NT2/D1 (cell line): ENCODE measurements at regions not wholly inside any gene's neighbourhood (a gene's known extent, or its start where the extent isn't known, plus 50 kb on each side); places are given as distances from the start of the nearest gene placed in this dataset.

Experiments
- SUZ12 ChIP-seq: IDR thresholded peaks from 2 replicates; pipeline ENCODE4 v1.6.1; 2011; ENCODE audit not compliant: insufficient read length, insufficient read depth; ENCODE audit errors: extremely low read depth
- YY1 ChIP-seq: IDR thresholded peaks from 2 replicates; pipeline ENCODE4 v1.6.1; 2011; ENCODE audit not compliant: insufficient read length, insufficient read depth

- TF ChIP-seq YY1 (no peak), SUZ12 (no peak)
Measured at GRCh38 chr10:61160253-61160652, 216.3 kb upstream of the RHOBTB1 start.
